ENCODE measurements at regions not wholly inside any gene's neighbourhood (a gene's known extent, or its start where the extent isn't known, plus 50 kb on each side); places are given as distances from the start of the nearest gene placed in this dataset.

GRCh38 chr20:39109933-39110818 is 148.0 kb downstream of the DHX35 start:
- TF ChIP-seq, protein P1, sequence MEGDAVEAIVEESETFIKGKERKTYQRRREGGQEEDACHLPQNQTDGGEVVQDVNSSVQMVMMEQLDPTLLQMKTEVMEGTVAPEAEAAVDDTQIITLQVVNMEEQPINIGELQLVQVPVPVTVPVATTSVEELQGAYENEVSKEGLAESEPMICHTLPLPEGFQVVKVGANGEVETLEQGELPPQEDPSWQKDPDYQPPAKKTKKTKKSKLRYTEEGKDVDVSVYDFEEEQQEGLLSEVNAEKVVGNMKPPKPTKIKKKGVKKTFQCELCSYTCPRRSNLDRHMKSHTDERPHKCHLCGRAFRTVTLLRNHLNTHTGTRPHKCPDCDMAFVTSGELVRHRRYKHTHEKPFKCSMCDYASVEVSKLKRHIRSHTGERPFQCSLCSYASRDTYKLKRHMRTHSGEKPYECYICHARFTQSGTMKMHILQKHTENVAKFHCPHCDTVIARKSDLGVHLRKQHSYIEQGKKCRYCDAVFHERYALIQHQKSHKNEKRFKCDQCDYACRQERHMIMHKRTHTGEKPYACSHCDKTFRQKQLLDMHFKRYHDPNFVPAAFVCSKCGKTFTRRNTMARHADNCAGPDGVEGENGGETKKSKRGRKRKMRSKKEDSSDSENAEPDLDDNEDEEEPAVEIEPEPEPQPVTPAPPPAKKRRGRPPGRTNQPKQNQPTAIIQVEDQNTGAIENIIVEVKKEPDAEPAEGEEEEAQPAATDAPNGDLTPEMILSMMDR (IDR thresholded peaks at IDR 0.05; ENCODE audit: poor library complexity) = no peak
- TF ChIP-seq EZH2phosphoT487 (IDR thresholded peaks at IDR 0.05; ENCODE audit: low read depth, severe bottlenecking, unreplicated experiment) = no peak
